ENCODE measurements at regions not wholly inside any gene's neighbourhood (a gene's known extent, or its start where the extent isn't known, plus 50 kb on each side); places are given as distances from the start of the nearest gene placed in this dataset.
A peak's percentile ranks its signal among the peaks of the same experiment; 100 is the strongest.

DNA sequence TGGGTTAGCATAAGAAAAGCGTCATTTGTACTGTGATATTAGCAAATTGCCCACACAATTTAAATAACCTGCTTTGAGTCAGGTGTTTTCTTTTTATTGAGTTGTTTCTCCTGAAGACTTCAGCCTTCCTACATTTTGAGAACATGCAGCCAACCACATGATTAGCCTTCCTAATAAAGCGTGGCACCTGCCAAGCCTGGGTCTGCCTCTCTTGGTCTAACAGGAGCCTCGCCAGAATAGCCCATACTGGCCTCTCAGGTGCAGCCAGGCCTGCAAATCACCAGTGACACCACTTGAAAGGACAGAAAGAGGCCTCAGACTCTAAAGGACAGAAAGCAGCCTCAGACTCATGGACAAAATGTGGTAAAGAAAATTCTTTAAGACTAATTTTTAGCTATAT, 653.8 kb downstream of the BCL11A start:
- no peak overlapping the region for H3K4me3 ChIP-seq (ENCODE audit: low read length)
- H3K36me3 ChIP-seq (replicated peaks; ENCODE audit: low read depth, low read length) = peaks cover 12% of the 10 kb centered on the region
- 0 out of 2 replicates have a peak overlapping the region, but pooled peaks have one; percentile 5 for H3K27ac ChIP-seq (ENCODE audit: low read length)
- H4K20me1 ChIP-seq (ENCODE audit: insufficient read depth, low read length) = no peaks in the 10 kb centered on the region
- H3K9me3 ChIP-seq (ENCODE audit: insufficient read depth, low read length) = no peaks in the 10 kb centered on the region; the same call in 1 of the 2 replicates
- H3K27me3 ChIP-seq (ENCODE audit: low read depth, low read length) = no peaks in the 10 kb centered on the region
- TF ChIP-seq CTCF (IDR thresholded peaks at IDR 0.05; ENCODE audit: low read depth, low read length) (no peak), EZH2phosphoT487 (IDR thresholded peaks at IDR 0.05; ENCODE audit: low read depth) (no peak)
- H3K4me2 ChIP-seq (ENCODE audit: low read length) = peak overlapping the region; percentile 10; the same call in 1 of the 2 replicates
- no peaks in the 10 kb centered on the region for H3K79me2 ChIP-seq (ENCODE audit: low read length)
- H3K4me1 ChIP-seq (ENCODE audit: low read length) = peaks cover 62% of the 10 kb centered on the region
- H3K9ac ChIP-seq (ENCODE audit: low read length) = no peak overlapping the region
- 0 out of 2 replicates have a peak overlapping the region, but pooled peaks have one; percentile 22 for H2AFZ ChIP-seq (ENCODE audit: low read depth, low read length)

DNA sequence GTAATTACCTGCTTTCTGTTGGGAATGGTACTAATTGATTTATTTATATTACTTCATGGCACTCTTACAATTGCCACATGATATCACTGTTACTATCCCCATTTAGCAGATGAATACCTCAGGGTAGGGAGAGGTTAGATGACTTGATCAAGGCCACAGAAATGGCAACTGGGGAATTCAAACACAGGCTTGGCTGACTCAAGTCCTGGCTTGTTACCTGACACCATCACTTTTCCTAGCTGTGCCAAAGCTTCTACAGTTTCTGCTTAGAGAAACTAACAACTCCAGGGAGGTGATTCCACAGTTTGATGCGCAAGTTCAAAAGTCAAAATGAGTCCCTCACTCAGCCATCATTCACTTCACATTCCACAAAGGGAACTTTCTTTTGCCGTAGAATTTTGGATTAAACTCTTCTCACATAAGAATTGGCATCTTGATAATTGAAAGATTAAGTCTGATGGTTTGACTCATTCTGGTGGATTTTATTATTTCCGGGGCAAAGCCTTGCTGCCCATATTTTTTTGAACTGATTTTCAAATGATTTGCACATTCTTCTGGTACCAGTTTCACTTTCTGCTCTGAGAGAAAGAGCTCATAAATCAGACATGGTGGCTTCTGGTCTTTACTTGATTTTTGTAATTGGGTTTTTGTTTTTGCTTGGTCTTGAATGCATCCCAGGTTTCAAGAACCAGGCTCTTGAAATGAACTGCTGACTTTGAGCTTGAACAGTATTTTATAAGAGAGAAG, 656.8 kb downstream of the BCL11A start:
- H3K4me1 ChIP-seq (ENCODE audit: low read length) = peaks cover 43% of the 10 kb centered on the region
- H2AFZ ChIP-seq (ENCODE audit: low read depth, low read length) = peak overlapping the region; percentile 51
- H3K9ac ChIP-seq (ENCODE audit: low read length) = no peak overlapping the region; the same call in 1 of the 2 replicates
- no peaks in the 10 kb centered on the region for H3K27me3 ChIP-seq (ENCODE audit: low read depth, low read length)
- no peak overlapping the region for H3K4me3 ChIP-seq (ENCODE audit: low read length)
- no peaks in the 10 kb centered on the region for H4K20me1 ChIP-seq (ENCODE audit: insufficient read depth, low read length)
- peaks cover 16% of the 10 kb centered on the region for H3K36me3 ChIP-seq (replicated peaks; ENCODE audit: low read depth, low read length)
- H3K9me3 ChIP-seq (ENCODE audit: insufficient read depth, low read length) = no peaks in the 10 kb centered on the region; the same call in 1 of the 2 replicates
- H3K27ac ChIP-seq (ENCODE audit: low read length) = peak overlapping the region; percentile 40
- no peaks in the 10 kb centered on the region for H3K79me2 ChIP-seq (ENCODE audit: low read length)
- H3K4me2 ChIP-seq (ENCODE audit: low read length) = peak overlapping the region; percentile 33
- TF ChIP-seq EZH2phosphoT487 (IDR thresholded peaks at IDR 0.05; ENCODE audit: low read depth) (no peak), CTCF (IDR thresholded peaks at IDR 0.05; ENCODE audit: low read depth, low read length) (no peak)

DNA sequence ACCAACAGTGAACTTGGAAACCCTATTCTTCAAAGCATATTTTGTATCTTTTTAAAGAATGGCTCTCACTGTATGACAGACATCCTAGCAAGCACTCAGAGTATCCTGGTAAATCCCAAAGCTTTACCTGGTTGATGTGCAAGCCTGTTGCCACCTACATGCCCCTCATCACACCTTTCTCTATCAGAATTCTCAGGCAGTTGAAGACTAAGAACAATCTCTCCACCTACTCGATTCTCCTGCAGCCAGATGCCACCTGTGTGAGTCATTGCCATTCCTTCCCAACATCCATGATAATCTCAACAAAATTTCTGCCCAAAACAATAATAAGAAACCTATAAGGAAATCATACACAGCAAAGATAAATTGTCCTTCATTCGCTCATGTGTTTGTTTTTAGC, 659.8 kb downstream of the BCL11A start:
- no peaks in the 10 kb centered on the region for H3K27me3 ChIP-seq (ENCODE audit: low read depth, low read length)
- no peak overlapping the region for H2AFZ ChIP-seq (ENCODE audit: low read depth, low read length)
- TF ChIP-seq EZH2phosphoT487 (IDR thresholded peaks at IDR 0.05; ENCODE audit: low read depth) = no peak
- no peak for TF ChIP-seq CTCF (IDR thresholded peaks at IDR 0.05; ENCODE audit: low read depth, low read length)
- no peak overlapping the region for H3K9ac ChIP-seq (ENCODE audit: low read length)
- no peaks in the 10 kb centered on the region; the same call in 1 of the 2 replicates for H3K9me3 ChIP-seq (ENCODE audit: insufficient read depth, low read length)
- H3K36me3 ChIP-seq (replicated peaks; ENCODE audit: low read depth, low read length) = peaks cover 16% of the 10 kb centered on the region
- no peak overlapping the region for H3K4me3 ChIP-seq (ENCODE audit: low read length)
- H4K20me1 ChIP-seq (ENCODE audit: insufficient read depth, low read length) = no peaks in the 10 kb centered on the region
- peaks cover 28% of the 10 kb centered on the region for H3K4me1 ChIP-seq (ENCODE audit: low read length)
- no peak overlapping the region for H3K27ac ChIP-seq (ENCODE audit: low read length)
- H3K79me2 ChIP-seq (ENCODE audit: low read length) = no peaks in the 10 kb centered on the region
- H3K4me2 ChIP-seq (ENCODE audit: low read length) = no peak overlapping the region

DNA sequence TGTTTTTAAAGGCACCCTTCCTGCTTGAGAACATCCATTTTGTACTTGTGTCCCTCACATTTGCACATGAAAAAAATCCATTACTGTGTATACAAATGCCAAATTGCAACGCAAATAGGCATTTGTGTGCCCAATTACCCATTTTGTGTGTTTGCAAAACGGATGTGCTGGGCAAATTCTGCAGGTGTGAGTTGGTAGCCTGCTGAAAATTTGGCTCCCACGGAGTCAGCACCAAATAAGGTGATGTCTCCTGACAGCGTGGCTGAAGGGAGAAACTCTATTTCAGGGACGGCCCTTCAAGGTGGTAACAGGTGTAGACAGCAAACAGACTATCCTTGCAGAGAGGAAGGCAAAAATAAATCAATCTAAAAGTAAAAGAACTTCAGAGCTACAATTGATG, 661.1 kb downstream of the BCL11A start:
- Histone ChIP-seq H3K9ac (ENCODE audit: low read length) (no peak overlapping the region; the same call in 1 of the 2 replicates), H3K4me3 (ENCODE audit: low read length) (no peak overlapping the region), H3K27me3 (ENCODE audit: low read depth, low read length) (no peaks in the 10 kb centered on the region), H3K9me3 (ENCODE audit: insufficient read depth, low read length) (no peaks in the 10 kb centered on the region; the same call in 1 of the 2 replicates), H3K27ac (ENCODE audit: low read length) (no peak overlapping the region; the same call in 1 of the 2 replicates), H3K36me3 (replicated peaks; ENCODE audit: low read depth, low read length) (peaks cover 16% of the 10 kb centered on the region), H4K20me1 (ENCODE audit: insufficient read depth, low read length) (no peaks in the 10 kb centered on the region), H2AFZ (ENCODE audit: low read depth, low read length) (peak overlapping the region; percentile 66; the same call in 1 of the 2 replicates), H3K79me2 (ENCODE audit: low read length) (no peaks in the 10 kb centered on the region), H3K4me2 (ENCODE audit: low read length) (peak overlapping the region; percentile 36), H3K4me1 (ENCODE audit: low read length) (peaks cover 37% of the 10 kb centered on the region)
- TF ChIP-seq EZH2phosphoT487 (IDR thresholded peaks at IDR 0.05; ENCODE audit: low read depth) (no peak), CTCF (IDR thresholded peaks at IDR 0.05; ENCODE audit: low read depth, low read length) (no peak)

Measured in OCI-LY3 (cell line).